GM18873 (cell line): ENCODE measurements at regions not wholly inside any gene's neighbourhood (a gene's known extent, or its start where the extent isn't known, plus 50 kb on each side); places are given as distances from the start of the nearest gene placed in this dataset.

Experiments used
- ATAC-seq: cut with Tn5 transposase; IDR thresholded peaks from one replicate; pipeline ENCODE4 v1.9.1; 2021; ENCODE audit warnings: mild to moderate bottlenecking, moderate library complexity, moderate number of reproducible peaks; ENCODE audit not compliant: unreplicated experiment, low FRiP score

DNA sequence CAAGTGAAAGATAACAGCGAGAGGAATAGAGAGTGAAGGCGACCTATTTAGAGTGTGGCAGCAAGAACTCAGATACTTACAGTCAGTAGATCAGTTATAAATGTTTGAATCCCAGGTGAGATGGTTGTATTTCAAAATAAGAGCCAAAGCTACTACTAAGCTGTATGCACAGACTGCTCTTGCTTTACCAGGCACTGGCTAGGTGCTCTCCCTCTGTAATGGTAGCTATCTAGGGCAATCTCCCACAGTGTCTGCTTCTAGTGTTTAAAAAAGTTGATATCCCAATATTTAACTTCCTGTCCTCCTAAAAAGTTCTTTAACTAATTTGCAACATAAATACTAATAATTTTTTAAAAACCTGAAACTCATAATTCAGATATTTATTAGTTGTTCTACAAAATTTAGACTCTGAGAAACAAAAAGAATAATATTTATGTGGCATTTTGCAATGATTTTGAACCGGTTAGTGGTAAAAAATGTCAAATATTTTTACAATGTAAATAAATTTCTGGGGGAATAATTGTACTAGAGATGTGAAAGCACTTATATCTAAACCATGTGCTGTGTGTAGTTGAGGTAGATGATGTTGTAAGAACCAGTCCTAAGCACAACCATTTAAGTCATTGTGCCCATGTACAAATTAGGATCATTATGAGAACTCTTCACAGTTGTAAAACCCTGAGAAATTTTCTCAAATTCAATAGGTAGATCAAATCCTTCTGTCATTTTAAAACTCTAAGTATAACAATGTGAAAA lies 349.3 kb upstream of the SEMA3D start:
- no peak for ATAC-seq

GRCh38 chr7:85529831-85530230 lies 343.0 kb upstream of the SEMA3D start:
- no peak for ATAC-seq

GRCh38 chr7:85529201-85529600 lies 342.3 kb upstream of the SEMA3D start:
- no peak for ATAC-seq

- ATAC-seq = no peak
Observed at GRCh38 chr7:85528581-85528980, 341.7 kb upstream of the SEMA3D start.

DNA sequence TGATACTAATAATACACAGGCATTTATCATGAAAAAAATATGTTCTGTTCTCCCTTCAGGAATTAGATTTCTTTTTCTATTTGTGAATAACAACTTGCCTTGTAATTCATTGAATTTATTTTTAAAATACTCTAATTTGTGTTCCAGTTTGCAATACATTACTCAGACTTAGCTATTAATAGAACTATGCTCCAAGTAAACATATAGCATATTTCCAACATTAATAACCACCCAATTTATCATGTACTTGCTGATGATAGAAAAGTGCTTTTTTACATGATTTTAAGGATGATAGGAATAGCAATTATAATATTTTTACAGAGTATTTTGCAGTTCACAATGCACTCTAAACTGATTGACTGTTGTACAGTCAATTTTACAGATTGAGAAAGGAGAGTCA lies 338.8 kb upstream of the SEMA3D start:
- no peak for ATAC-seq

DNA sequence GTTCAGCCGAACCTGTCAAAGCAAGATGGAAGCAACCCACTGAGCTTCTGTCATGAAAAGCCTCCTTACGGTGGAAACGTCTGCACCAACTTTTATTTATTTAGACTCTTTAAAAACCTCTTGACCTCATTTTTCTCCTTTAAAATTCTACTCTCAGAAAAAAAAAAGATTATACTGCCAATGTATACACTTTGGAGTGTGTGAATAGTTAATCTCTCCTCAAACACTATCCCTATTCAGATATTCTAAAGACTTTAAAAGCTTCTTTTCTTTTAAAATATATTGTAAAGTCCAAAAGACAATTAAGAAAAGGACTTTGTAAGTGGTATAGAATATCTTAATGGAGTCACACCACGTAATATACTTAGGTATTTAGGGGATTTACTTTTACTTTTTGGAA lies 335.2 kb upstream of the SEMA3D start:
- ATAC-seq = no peak

DNA sequence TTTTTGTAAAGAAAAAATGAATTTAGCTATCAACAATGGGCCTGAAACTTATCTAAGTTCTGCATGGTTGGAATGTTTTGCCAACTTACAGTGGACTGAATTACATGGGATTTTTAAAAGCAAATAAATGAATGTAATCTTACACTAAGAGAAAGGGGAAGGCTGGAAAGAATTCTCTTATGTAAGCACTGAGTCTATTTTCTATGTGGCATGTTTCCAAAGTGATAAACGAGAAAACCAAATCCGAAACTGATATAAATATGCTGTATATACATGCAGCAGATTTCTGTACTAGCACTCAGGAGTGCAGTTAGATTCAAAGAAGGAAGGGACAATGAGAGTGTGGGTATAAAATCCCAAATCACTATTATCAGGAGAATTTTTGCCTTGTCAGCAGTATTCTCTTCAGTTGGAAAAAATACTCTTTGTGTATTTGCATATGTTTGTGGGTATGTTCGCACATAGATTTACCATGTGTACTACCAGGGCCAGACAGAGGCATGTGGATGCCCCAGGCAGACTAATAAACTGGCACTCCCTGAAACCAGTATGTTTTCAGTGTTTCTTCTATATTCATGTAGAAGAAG lies 334.3 kb upstream of the SEMA3D start:
- no peak for ATAC-seq

- no peak for ATAC-seq
Observed at GRCh38 chr7:85520175-85520574, 333.3 kb upstream of the SEMA3D start.

- ATAC-seq = no peak
Observed at GRCh38 chr7:85516675-85517074, 329.8 kb upstream of the SEMA3D start.

- no peak for ATAC-seq
Observed at GRCh38 chr7:85512790-85513189, 325.9 kb upstream of the SEMA3D start.

DNA sequence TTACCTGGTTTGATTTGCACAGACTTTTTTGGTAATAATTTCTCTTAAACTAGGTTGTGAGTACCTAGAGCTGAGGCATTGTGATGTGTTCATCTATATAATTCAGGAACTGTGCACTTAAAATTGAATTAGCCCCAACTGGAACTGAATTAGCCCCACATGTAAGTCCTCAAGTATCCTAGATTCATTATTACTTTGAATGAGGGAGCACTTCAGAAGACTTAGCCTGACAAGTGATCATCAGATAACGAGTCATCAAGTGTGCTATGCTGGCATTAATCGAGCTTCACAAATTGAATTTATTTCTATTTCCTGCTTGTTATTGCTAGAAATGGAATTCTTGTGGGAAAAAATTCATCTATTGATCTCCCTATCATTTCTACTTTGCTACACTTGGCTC lies 323.4 kb upstream of the SEMA3D start:
- no peak for ATAC-seq

DNA sequence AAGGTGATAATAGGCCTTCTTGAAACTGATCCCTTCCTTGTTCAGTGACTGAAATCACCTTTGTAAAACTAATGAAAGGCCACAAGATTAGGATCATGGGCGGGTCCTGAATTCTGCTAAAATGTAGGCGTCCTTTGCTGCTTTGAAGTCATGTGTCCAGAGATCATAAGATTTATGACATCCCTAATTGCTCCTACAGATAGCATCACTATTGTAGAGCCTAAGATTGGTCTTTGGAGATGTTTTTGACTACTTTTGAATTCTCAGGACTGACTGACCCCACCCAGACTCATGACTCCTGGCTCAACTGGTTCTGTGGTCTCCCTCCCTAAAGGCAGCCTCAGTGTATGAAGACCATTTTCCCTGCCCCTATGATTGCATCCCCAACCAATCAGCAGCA lies 322.6 kb upstream of the SEMA3D start:
- ATAC-seq = no peak

GRCh38 chr7:85508642-85509410 lies 322.0 kb upstream of the SEMA3D start:
- no peak for ATAC-seq

DNA sequence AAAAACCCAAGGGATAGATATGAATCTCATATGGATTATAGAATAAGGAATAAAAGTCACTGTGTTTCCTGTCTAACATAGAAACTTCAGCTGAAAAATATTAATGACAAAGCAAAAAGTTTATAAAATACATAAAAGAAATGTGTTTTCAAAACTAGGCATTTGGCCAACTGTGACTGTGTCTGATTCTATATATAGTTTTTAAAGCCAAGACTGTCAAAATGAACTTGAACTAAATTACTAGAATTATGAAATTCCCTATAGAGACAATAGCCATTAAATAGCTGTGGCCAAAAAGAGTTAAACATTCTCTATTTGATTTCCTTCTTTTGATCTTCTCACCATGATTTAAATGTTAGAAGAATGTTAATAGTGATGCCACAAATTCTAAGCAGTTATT lies 311.2 kb upstream of the SEMA3D start:
- ATAC-seq = no peak

- ATAC-seq = no peak
Observed at GRCh38 chr7:85489498-85489897, 302.6 kb upstream of the SEMA3D start.

GRCh38 chr7:85488406-85488805 lies 301.6 kb upstream of the SEMA3D start:
- ATAC-seq = no peak

DNA sequence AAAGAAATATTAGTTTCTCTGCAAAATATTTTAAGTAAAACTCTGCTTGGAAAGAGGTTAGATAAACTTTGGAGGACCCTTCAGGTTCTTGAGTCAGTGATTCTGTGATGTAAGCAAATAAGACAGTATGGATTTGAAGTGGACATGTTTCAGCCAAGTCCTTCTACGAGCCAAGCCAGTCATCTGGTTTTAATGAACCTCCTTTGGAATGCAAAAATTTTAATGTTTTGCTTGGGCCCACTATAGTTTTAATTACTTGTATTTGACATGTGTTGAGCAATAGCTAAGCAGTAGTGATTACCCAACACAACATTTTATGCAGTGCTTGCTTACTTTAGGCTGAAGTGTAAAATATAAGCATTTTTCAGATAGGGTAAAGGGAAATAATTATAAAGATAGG lies 296.3 kb upstream of the SEMA3D start:
- ATAC-seq = no peak

DNA sequence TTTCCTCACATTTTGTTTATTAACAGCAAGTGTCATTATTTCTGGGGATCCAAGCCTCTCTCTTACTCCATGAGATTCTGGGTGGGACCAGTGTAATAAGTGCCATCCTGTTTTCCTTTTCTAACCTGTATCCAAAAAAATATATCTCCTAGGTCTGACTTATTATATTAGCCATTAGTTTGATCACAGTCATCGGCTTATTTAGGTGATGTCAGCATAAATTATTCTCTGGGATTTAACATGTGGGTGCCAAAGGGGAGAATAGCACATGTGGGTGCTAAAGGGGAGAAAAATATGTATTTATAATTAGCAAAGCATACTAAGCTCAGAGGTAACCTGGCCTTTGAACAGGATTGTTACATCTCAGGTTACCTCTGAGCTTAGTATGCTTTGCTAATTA lies 293.8 kb upstream of the SEMA3D start:
- ATAC-seq = no peak

DNA sequence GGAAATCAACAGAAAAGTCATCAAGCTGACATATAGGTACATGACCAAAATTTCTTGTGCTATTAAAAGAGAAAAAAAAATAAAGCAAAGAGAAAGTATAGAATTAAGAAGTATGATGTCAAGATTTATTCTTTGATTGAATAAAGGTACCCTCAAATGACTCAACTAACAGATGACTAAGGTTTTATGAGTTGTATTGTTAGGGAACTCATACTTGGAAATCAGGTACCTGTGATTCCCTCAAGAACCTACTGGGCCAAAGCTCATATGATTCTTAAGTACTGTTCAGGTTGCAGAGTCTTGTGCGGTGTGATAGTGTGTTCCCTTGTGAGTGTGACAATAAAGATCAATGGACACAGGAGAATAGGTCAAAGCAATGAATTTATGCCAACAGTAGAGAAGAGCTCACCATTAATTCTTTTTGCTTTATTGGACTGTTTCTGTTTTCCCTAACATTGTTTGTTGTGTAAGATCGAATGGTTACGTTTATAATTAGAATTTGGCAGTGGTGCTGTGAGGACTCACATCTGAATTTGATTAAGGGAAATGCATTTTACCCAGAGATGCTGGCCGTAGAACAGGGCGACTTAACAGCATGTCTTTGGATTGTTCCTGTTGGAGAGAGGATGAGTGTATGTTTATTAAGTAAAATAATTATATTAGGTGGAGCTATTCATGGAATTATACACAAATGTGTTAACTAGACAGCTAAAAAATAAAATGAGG lies 293.2 kb upstream of the SEMA3D start:
- no peak for ATAC-seq

DNA sequence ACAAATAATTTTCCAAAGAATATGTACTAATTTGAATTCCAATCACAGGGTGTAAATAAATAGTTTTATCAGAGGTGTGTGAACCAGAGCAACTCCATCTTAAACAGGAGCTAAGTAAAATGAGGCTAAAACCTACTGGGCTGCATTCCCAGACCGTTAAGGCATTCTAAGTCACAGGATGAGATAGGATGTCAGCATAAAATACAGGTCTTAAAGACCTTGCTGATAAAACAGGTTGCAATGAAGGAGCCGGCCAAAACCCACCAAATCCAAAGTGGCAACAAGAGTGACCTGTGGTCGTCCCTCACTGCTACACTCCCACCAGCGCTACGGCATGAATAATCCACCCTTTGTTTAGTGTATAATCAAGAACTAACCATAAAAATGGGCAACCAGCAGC lies 291.7 kb upstream of the SEMA3D start:
- no peak for ATAC-seq

GRCh38 chr7:85475476-85475875 lies 288.6 kb upstream of the SEMA3D start:
- no peak for ATAC-seq
